GM23338 (cell line): ENCODE measurements at regions not wholly inside any gene's neighbourhood (a gene's known extent, or its start where the extent isn't known, plus 50 kb on each side); places are given as distances from the start of the nearest gene placed in this dataset.

Source experiments
- ATAC-seq: fragments of 200-7000 bp; cut with Tn5 transposase; 3 replicates; pipeline ENCODE4 v1.9.1; 2020
- DNase-seq: peaks from one replicate; pipeline ENCODE4 v3.0.0-alpha.2; 2015; ENCODE audit warnings: low spot score
- H2AFZ ChIP-seq: fragments of 200-600 bp; sonication (generic); 2 replicates; pipeline ENCODE4 v1.8.0; 2016; ENCODE audit warnings: antibody characterized with exemption, mild to moderate bottlenecking, moderate library complexity
- H3F3A ChIP-seq: fragments of 200-600 bp; sonication (generic); replicated peaks from 2 replicates; pipeline ENCODE4 v1.8.0; 2017; ENCODE audit warnings: antibody characterized with exemption, mixed run types, low read depth
- H3K27ac ChIP-seq: fragments of 200-600 bp; sonication (generic); 2 replicates; pipeline ENCODE4 v1.6.1; 2016; ENCODE audit warnings: low read depth
- H3K27me3 ChIP-seq: fragments of 200-600 bp; sonication (generic); 2 replicates; pipeline ENCODE4 v1.8.0; 2016; ENCODE audit warnings: mild to moderate bottlenecking, mixed run types, moderate library complexity; ENCODE audit not compliant: insufficient read depth
- H3K36me3 ChIP-seq: fragments of 200-600 bp; sonication (generic); 2 replicates; pipeline ENCODE4 v1.8.0; 2016; ENCODE audit warnings: mild to moderate bottlenecking; ENCODE audit not compliant: insufficient read depth
- H3K4me1 ChIP-seq: fragments of 200-600 bp; sonication (generic); 2 replicates; pipeline ENCODE4 v1.8.0; 2016; ENCODE audit warnings: mild to moderate bottlenecking, moderate library complexity; ENCODE audit not compliant: insufficient read depth
- H3K4me2 ChIP-seq: fragments of 200-600 bp; sonication (generic); 2 replicates; pipeline ENCODE4 v1.7.1; 2017; ENCODE audit warnings: mixed run types
- H3K4me3 ChIP-seq: fragments of 200-600 bp; sonication (generic); 2 replicates; pipeline ENCODE4 v1.6.1; 2016; ENCODE audit warnings: mixed run types
- H3K79me2 ChIP-seq: fragments of 200-600 bp; sonication (generic); replicated peaks from 2 replicates; pipeline ENCODE4 v1.8.0; 2017; ENCODE audit warnings: mild to moderate bottlenecking; ENCODE audit not compliant: insufficient read depth
- H3K9me2 ChIP-seq: fragments of 200-600 bp; sonication (generic); 2 replicates; pipeline ENCODE4 v1.8.0; 2017; ENCODE audit not compliant: insufficient read depth
- H4K20me1 ChIP-seq: fragments of 200-600 bp; sonication (generic); replicated peaks from 2 replicates; pipeline ENCODE4 v1.8.0; 2017; ENCODE audit warnings: mild to moderate bottlenecking; ENCODE audit not compliant: insufficient read depth
- H3K27ac Mint-ChIP-seq: 2 replicates; pipeline ENCODE4 v1.8.0; 2020; ENCODE audit warnings: inconsistent platforms, mild to moderate bottlenecking, moderate library complexity, mixed read lengths
- H3K27me3 Mint-ChIP-seq: 3 replicates; pipeline ENCODE4 v1.8.0; 2022; ENCODE audit warnings: low read depth, mild to moderate bottlenecking, moderate library complexity, mixed read lengths, inconsistent platforms; ENCODE audit not compliant: insufficient read depth, poor library complexity
- H3K36me3 Mint-ChIP-seq: 3 replicates; pipeline ENCODE4 v1.8.0; 2021; ENCODE audit warnings: low read depth, mild to moderate bottlenecking, inconsistent platforms, moderate library complexity, mixed read lengths
- H3K4me1 Mint-ChIP-seq: 3 replicates; pipeline ENCODE4 v1.8.0; 2020; ENCODE audit warnings: mild to moderate bottlenecking, inconsistent platforms, mixed read lengths
- H3K4me3 Mint-ChIP-seq: 3 replicates; pipeline ENCODE4 v1.8.0; 2021; ENCODE audit warnings: moderate library complexity, mild to moderate bottlenecking, inconsistent platforms, mixed read lengths
- H3K9me3 Mint-ChIP-seq: 3 replicates; pipeline ENCODE4 v1.8.0; 2020; ENCODE audit warnings: moderate library complexity, mild to moderate bottlenecking, inconsistent platforms, mixed read lengths
- CREB1 ChIP-seq: fragments of 250-450 bp; sonication (Bioruptor Pico); IDR thresholded peaks from 2 replicates; pipeline ENCODE4 v1.5.0; 2020; ENCODE audit warnings: low read depth, mild to moderate bottlenecking, moderate library complexity
- EZH2 ChIP-seq: fragments of 200-600 bp; sonication (generic); IDR thresholded peaks from one replicate; pipeline ENCODE4 v1.8.0; 2017; ENCODE audit warnings: antibody characterized with exemption, mild to moderate bottlenecking, low read depth; ENCODE audit not compliant: unreplicated experiment
- EZH2phosphoT487 ChIP-seq: fragments of 200-600 bp; sonication (generic); IDR thresholded peaks from one replicate; pipeline ENCODE4 v1.8.1; 2018; ENCODE audit warnings: antibody characterized with exemption; ENCODE audit not compliant: unreplicated experiment
- JUNB ChIP-seq: IDR thresholded peaks from one replicate; pipeline ENCODE4 v1.6.1; 2016; ENCODE audit warnings: antibody characterized with exemption; ENCODE audit not compliant: unreplicated experiment
- REST ChIP-seq: IDR thresholded peaks from one replicate; pipeline ENCODE4 v1.6.1; 2018; ENCODE audit warnings: antibody characterized with exemption; ENCODE audit not compliant: unreplicated experiment
- ZNF114 ChIP-seq: fragments of 250-450 bp; sonication (Bioruptor Pico); IDR thresholded peaks from 2 replicates; pipeline ENCODE4 v1.5.0; 2020; ENCODE audit warnings: mild to moderate bottlenecking, moderate library complexity
- ZNF331 ChIP-seq: fragments of 250-450 bp; sonication (Bioruptor Pico); IDR thresholded peaks from 2 replicates; pipeline ENCODE4 v1.5.0; 2020; ENCODE audit warnings: low read depth, mild to moderate bottlenecking, moderate library complexity
- TF ChIP-seq, protein P1 (sequence below): fragments of 250-450 bp; sonication (Bioruptor Pico); IDR thresholded peaks from 2 replicates; pipeline ENCODE4 v1.5.0; 2020; ENCODE audit warnings: mild to moderate bottlenecking, moderate library complexity
- TF ChIP-seq, protein P2 (sequence below), 2 experiments: fragments of 200-600 bp in 1 of 2; sonication (generic) in 1 of 2; conservative IDR thresholded peaks; 2 replicates each; pipeline versions ENCODE4 v1.5.1 to v1.6.1; 2016 to 2017; ENCODE audit warnings: antibody characterized with exemption in 2 of 2, low read depth in 2 of 2, mild to moderate bottlenecking in 2 of 2, moderate library complexity in 1 of 2

GRCh38 chr5:66252849-66253248, 108.7 kb downstream of the SREK1 start:
- Histone ChIP-seq H3K79me2 (no peaks in the 10 kb centered on the region), H3K4me2 (no peak overlapping the region), H4K20me1 (no peaks in the 10 kb centered on the region), H3K9me2 (no peaks in the 10 kb centered on the region), H3K4me3 (no peak overlapping the region), H3K36me3 (no peaks in the 10 kb centered on the region), H2AFZ (no peak overlapping the region), H3F3A (no peaks in the 10 kb centered on the region), H3K4me1 (peaks cover 12% of the 10 kb centered on the region; the same call in 1 of the 2 replicates), H3K27me3 (no peaks in the 10 kb centered on the region), H3K27ac (no peak overlapping the region)
- Mint-ChIP-seq H3K36me3 (no peaks in the 10 kb centered on the region), H3K9me3 (no peaks in the 10 kb centered on the region), H3K27me3 (peaks cover 2% of the 10 kb centered on the region), H3K4me1 (peaks cover 17% of the 10 kb centered on the region), H3K27ac (no peak overlapping the region), H3K4me3 (no peak overlapping the region)
- no peak for DNase-seq
- TF ChIP-seq, protein P1, sequence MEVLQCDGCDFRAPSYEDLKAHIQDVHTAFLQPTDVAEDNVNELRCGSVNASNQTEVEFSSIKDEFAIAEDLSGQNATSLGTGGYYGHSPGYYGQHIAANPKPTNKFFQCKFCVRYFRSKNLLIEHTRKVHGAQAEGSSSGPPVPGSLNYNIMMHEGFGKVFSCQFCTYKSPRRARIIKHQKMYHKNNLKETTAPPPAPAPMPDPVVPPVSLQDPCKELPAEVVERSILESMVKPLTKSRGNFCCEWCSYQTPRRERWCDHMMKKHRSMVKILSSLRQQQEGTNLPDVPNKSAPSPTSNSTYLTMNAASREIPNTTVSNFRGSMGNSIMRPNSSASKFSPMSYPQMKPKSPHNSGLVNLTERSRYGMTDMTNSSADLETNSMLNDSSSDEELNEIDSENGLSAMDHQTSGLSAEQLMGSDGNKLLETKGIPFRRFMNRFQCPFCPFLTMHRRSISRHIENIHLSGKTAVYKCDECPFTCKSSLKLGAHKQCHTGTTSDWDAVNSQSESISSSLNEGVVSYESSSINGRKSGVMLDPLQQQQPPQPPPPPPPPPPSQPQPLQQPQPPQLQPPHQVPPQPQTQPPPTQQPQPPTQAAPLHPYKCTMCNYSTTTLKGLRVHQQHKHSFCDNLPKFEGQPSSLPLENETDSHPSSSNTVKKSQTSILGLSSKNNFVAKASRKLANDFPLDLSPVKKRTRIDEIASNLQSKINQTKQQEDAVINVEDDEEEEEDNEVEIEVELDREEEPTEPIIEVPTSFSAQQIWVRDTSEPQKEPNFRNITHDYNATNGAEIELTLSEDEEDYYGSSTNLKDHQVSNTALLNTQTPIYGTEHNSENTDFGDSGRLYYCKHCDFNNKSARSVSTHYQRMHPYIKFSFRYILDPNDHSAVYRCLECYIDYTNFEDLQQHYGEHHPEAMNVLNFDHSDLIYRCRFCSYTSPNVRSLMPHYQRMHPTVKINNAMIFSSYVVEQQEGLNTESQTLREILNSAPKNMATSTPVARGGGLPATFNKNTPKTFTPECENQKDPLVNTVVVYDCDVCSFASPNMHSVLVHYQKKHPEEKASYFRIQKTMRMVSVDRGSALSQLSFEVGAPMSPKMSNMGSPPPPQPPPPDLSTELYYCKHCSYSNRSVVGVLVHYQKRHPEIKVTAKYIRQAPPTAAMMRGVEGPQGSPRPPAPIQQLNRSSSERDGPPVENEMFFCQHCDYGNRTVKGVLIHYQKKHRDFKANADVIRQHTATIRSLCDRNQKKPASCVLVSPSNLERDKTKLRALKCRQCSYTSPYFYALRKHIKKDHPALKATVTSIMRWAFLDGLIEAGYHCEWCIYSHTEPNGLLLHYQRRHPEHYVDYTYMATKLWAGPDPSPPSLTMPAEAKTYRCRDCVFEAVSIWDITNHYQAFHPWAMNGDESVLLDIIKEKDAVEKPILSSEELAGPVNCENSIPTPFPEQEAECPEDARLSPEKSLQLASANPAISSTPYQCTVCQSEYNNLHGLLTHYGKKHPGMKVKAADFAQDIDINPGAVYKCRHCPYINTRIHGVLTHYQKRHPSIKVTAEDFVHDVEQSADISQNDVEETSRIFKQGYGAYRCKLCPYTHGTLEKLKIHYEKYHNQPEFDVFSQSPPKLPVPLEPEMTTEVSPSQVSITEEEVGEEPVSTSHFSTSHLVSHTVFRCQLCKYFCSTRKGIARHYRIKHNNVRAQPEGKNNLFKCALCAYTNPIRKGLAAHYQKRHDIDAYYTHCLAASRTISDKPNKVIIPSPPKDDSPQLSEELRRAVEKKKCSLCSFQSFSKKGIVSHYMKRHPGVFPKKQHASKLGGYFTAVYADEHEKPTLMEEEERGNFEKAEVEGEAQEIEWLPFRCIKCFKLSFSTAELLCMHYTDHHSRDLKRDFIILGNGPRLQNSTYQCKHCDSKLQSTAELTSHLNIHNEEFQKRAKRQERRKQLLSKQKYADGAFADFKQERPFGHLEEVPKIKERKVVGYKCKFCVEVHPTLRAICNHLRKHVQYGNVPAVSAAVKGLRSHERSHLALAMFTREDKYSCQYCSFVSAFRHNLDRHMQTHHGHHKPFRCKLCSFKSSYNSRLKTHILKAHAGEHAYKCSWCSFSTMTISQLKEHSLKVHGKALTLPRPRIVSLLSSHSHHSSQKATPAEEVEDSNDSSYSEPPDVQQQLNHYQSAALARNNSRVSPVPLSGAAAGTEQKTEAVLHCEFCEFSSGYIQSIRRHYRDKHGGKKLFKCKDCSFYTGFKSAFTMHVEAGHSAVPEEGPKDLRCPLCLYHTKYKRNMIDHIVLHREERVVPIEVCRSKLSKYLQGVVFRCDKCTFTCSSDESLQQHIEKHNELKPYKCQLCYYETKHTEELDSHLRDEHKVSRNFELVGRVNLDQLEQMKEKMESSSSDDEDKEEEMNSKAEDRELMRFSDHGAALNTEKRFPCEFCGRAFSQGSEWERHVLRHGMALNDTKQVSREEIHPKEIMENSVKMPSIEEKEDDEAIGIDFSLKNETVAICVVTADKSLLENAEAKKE (CRISPR knock-in tag) = no peak
- no peak for TF ChIP-seq REST
- TF ChIP-seq JUNB = no peak
- TF ChIP-seq ZNF114 = no peak
- no peak for TF ChIP-seq ZNF331 (CRISPR knock-in tag)
- TF ChIP-seq EZH2phosphoT487 = no peak
- TF ChIP-seq CREB1 (CRISPR knock-in tag) = no peak
- TF ChIP-seq, protein P2, sequence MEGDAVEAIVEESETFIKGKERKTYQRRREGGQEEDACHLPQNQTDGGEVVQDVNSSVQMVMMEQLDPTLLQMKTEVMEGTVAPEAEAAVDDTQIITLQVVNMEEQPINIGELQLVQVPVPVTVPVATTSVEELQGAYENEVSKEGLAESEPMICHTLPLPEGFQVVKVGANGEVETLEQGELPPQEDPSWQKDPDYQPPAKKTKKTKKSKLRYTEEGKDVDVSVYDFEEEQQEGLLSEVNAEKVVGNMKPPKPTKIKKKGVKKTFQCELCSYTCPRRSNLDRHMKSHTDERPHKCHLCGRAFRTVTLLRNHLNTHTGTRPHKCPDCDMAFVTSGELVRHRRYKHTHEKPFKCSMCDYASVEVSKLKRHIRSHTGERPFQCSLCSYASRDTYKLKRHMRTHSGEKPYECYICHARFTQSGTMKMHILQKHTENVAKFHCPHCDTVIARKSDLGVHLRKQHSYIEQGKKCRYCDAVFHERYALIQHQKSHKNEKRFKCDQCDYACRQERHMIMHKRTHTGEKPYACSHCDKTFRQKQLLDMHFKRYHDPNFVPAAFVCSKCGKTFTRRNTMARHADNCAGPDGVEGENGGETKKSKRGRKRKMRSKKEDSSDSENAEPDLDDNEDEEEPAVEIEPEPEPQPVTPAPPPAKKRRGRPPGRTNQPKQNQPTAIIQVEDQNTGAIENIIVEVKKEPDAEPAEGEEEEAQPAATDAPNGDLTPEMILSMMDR (conservative IDR thresholded peaks at IDR 0.05; ENCODE audit: low read depth in 2 of 2) = no peak
- no peak for TF ChIP-seq EZH2
- no peak for ATAC-seq
